ENCODE measurements at regions not wholly inside any gene's neighbourhood (a gene's known extent, or its start where the extent isn't known, plus 50 kb on each side); places are given as distances from the start of the nearest gene placed in this dataset.
"Not testable (repeated sequence)": the region's sequence is repeated elsewhere in the genome, so short reads cannot be mapped to it uniquely, and the experiment has no call there.

- no peak for DNase-seq (ENCODE audit: low spot score)
Observed at GRCh38 chr3:165716592-165716991, 120.6 kb downstream of the BCHE start.

GRCh38 chr3:165713479-165713878 lies 123.7 kb downstream of the BCHE start:
- DNase-seq (ENCODE audit: low spot score), result no peak

- DNase-seq (ENCODE audit: low spot score), result no peak
Observed at GRCh38 chr3:165712382-165712781, 124.8 kb downstream of the BCHE start.

- no peak for DNase-seq (ENCODE audit: low spot score)
Observed at GRCh38 chr3:165697910-165698309, 139.3 kb downstream of the BCHE start.

- no peak for DNase-seq (ENCODE audit: low spot score)
Observed at GRCh38 chr3:165696496-165696895, 140.7 kb downstream of the BCHE start.

GRCh38 chr3:165683947-165684346 lies 153.3 kb downstream of the BCHE start:
- DNase-seq (ENCODE audit: low spot score), result no peak

GRCh38 chr3:165682734-165683133 lies 154.5 kb downstream of the BCHE start:
- DNase-seq (ENCODE audit: low spot score), result no peak

- no peak for DNase-seq (ENCODE audit: low spot score)
Observed at GRCh38 chr3:165669967-165670366, 167.3 kb downstream of the BCHE start.

- DNase-seq (ENCODE audit: low spot score), result no peak
Observed at GRCh38 chr3:165669504-165669903, 167.7 kb downstream of the BCHE start.

- no peak for DNase-seq (ENCODE audit: low spot score)
Observed at GRCh38 chr3:165667676-165668075, 169.5 kb downstream of the BCHE start.

- no peak for DNase-seq (ENCODE audit: low spot score)
Observed at GRCh38 chr3:165658027-165658426, 179.2 kb downstream of the BCHE start.

- no peak for DNase-seq (ENCODE audit: low spot score)
Observed at GRCh38 chr3:165653130-165653778, 184.0 kb downstream of the BCHE start.

GRCh38 chr3:165649282-165649681 lies 187.9 kb downstream of the BCHE start:
- DNase-seq (ENCODE audit: low spot score), result not testable (repeated sequence)

- DNase-seq (ENCODE audit: low spot score), result no peak
Observed at GRCh38 chr3:165645191-165645590, 192.0 kb downstream of the BCHE start.

GRCh38 chr3:165644331-165644730 lies 192.9 kb downstream of the BCHE start:
- no peak for DNase-seq (ENCODE audit: low spot score)

GRCh38 chr3:165643425-165643824 lies 193.8 kb downstream of the BCHE start:
- DNase-seq (ENCODE audit: low spot score), result no peak

- peak; percentile 12 for DNase-seq (ENCODE audit: low spot score)
Observed at GRCh38 chr3:165642761-165643420, 194.3 kb downstream of the BCHE start.

- DNase-seq (ENCODE audit: low spot score), result no peak
Observed at GRCh38 chr3:165641569-165642310, 195.5 kb downstream of the BCHE start.

- no peak for DNase-seq (ENCODE audit: low spot score)
Observed at GRCh38 chr3:165640970-165641369, 196.3 kb downstream of the BCHE start.

GRCh38 chr3:165640031-165640430 lies 197.2 kb downstream of the BCHE start:
- no peak for DNase-seq (ENCODE audit: low spot score)

GRCh38 chr3:165638034-165638433 lies 199.2 kb downstream of the BCHE start:
- no peak for DNase-seq (ENCODE audit: low spot score)

GRCh38 chr3:165636684-165637015 lies 200.6 kb downstream of the BCHE start:
- no peak for DNase-seq (ENCODE audit: low spot score)

Measured in pons (tissue), 1 donor.